Jurkat, Clone E6-1 (cell line): ENCODE measurements at regions not wholly inside any gene's neighbourhood (a gene's known extent, or its start where the extent isn't known, plus 50 kb on each side); places are given as distances from the start of the nearest gene placed in this dataset.

Experiments used
- DNase-seq: peaks from one replicate; pipeline ENCODE4 v3.0.0-alpha.2; 2011; ENCODE audit warnings: low read depth, low spot score
- H3K4me3 ChIP-seq: 2 replicates; pipeline ENCODE4 v1.5.1; 2011; ENCODE audit warnings: mild to moderate bottlenecking, low read length, control low read depth, moderate library complexity

GRCh38 chr7:153454306-153454705 lies 597.9 kb upstream of the DPP6 start:
- DNase-seq: no peak
- H3K4me3 ChIP-seq: no peak overlapping the region

GRCh38 chr7:153457746-153458145 lies 594.5 kb upstream of the DPP6 start:
- DNase-seq: no peak
- H3K4me3 ChIP-seq: no peak overlapping the region

GRCh38 chr7:153470004-153470671 lies 582.1 kb upstream of the DPP6 start:
- no peak overlapping the region for H3K4me3 ChIP-seq
- no peak for DNase-seq

- DNase-seq: no peak
- H3K4me3 ChIP-seq: no peak overlapping the region
These were observed 579.7 kb upstream of the DPP6 start for GRCh38 chr7:153472516-153472915.

- no peak overlapping the region for H3K4me3 ChIP-seq
- DNase-seq: no peak
These were observed 579.0 kb upstream of the DPP6 start for GRCh38 chr7:153473185-153473584.

- no peak for DNase-seq
- H3K4me3 ChIP-seq: no peak overlapping the region
These were observed 577.0 kb upstream of the DPP6 start for GRCh38 chr7:153475239-153475638.

GRCh38 chr7:153476166-153476565 lies 576.0 kb upstream of the DPP6 start:
- no peak for DNase-seq
- H3K4me3 ChIP-seq: no peak overlapping the region

- H3K4me3 ChIP-seq: no peak overlapping the region
- no peak for DNase-seq
These were observed 555.9 kb upstream of the DPP6 start for GRCh38 chr7:153496257-153496656.

- H3K4me3 ChIP-seq: no peak overlapping the region
- DNase-seq: no peak
These were observed 549.1 kb upstream of the DPP6 start for GRCh38 chr7:153503093-153503492.

GRCh38 chr7:153504288-153505075 lies 547.7 kb upstream of the DPP6 start:
- H3K4me3 ChIP-seq: no peak overlapping the region
- DNase-seq: no peak

- DNase-seq: no peak
- H3K4me3 ChIP-seq: no peak overlapping the region
These were observed 544.3 kb upstream of the DPP6 start for GRCh38 chr7:153507885-153508284.

- H3K4me3 ChIP-seq: no peak overlapping the region
- no peak for DNase-seq
These were observed 542.4 kb upstream of the DPP6 start for GRCh38 chr7:153509768-153510167.

GRCh38 chr7:153510674-153511073 lies 541.5 kb upstream of the DPP6 start:
- DNase-seq: no peak
- H3K4me3 ChIP-seq: no peak overlapping the region

- no peak for DNase-seq
- H3K4me3 ChIP-seq: no peak overlapping the region
These were observed 538.2 kb upstream of the DPP6 start for GRCh38 chr7:153514032-153514431.

GRCh38 chr7:153515359-153515758 lies 536.8 kb upstream of the DPP6 start:
- DNase-seq: no peak
- H3K4me3 ChIP-seq: no peak overlapping the region

GRCh38 chr7:153518201-153518984 lies 533.8 kb upstream of the DPP6 start:
- DNase-seq: no peak
- H3K4me3 ChIP-seq: no peak overlapping the region

- no peak for DNase-seq
These were observed 530.8 kb upstream of the DPP6 start for GRCh38 chr7:153521370-153521769.

GRCh38 chr7:153522261-153522660 lies 529.9 kb upstream of the DPP6 start:
- DNase-seq: no peak
- H3K4me3 ChIP-seq: no peak overlapping the region

More at GRCh38 chr7:153521370-153521769, 530.8 kb upstream of the DPP6 start:
- no peak overlapping the region for H3K4me3 ChIP-seq

GRCh38 chr7:153523320-153524015 lies 528.7 kb upstream of the DPP6 start:
- no peak for DNase-seq

More at GRCh38 chr7:153523320-153524015, 528.7 kb upstream of the DPP6 start:
- no peak overlapping the region for H3K4me3 ChIP-seq
